Erythroblast (primary cell): ENCODE measurements at regions not wholly inside any gene's neighbourhood (a gene's known extent, or its start where the extent isn't known, plus 50 kb on each side); places are given as distances from the start of the nearest gene placed in this dataset.

Source experiments
- GATA1 ChIP-seq: IDR thresholded peaks from 2 replicates; pipeline ENCODE4 v1.6.1; 2011; ENCODE audit warnings: low read depth, mild to moderate bottlenecking, control low read depth, low read length, moderate library complexity
- POLR2A ChIP-seq: IDR thresholded peaks from 2 replicates; pipeline ENCODE4 v1.6.1; 2011; ENCODE audit warnings: mild to moderate bottlenecking, low read length

DNA sequence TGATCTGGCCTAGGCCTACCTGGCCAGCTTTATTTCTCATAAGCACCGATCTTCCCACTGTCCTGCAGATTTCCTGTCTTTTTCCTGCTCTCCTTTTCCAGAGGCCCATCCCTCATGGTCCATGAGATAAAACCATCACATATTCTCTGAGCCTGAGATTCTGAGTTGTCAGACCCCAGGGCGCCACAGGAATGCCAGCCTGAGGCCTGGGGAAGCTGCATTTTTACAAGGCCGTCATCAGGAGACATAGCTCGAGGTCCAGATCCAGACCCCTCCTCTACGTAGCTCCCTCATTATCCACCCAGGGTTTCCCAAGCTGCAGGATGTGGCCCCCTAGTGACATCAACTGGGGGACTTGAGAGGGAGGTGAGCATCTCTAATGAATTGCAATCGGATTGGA is 204.3 kb downstream of the ATPSCKMT start:
- TF ChIP-seq POLR2A (no peak), GATA1 (no peak)
